ENCODE measurements at regions not wholly inside any gene's neighbourhood (a gene's known extent, or its start where the extent isn't known, plus 50 kb on each side); places are given as distances from the start of the nearest gene placed in this dataset.

- TF ChIP-seq ZBTB1 (CRISPR knock-in tag; IDR thresholded peaks at IDR 0.05; ENCODE audit: borderline replicate concordance) (no peak), ATF7-NPFF (CRISPR knock-in tag; IDR thresholded peaks at IDR 0.05; ENCODE audit: low read depth) (no peak), ZXDC (CRISPR knock-in tag; IDR thresholded peaks at IDR 0.05) (no peak), ZNF569 (CRISPR knock-in tag; IDR thresholded peaks at IDR 0.05; ENCODE audit: borderline replicate concordance) (no peak)
Observed at GRCh38 chrX:10073671-10074070, 83.1 kb upstream of the CLCN4 start (continued).

- no peaks in the 10 kb centered on the region for H3K9me3 ChIP-seq (ENCODE audit: low read length)
- no peak overlapping the region for H3K4me2 ChIP-seq (ENCODE audit: low read depth, low read length)
- 98% methylated on average over 8 of the region's 9 CpGs for WGBS (ENCODE audit: low lambda C conversion rate)
- CTCF ChIA-PET (ENCODE audit: low intra/inter-chr PET ratio, low total read pairs) = interaction anchor here (1.2 to 1.3 kb wide), 2 partner anchors 45 to 79 kb away, joined by 3 read pairs; no protein-coding TSS in a partner anchor
- no peak overlapping the region for H3K9ac ChIP-seq (ENCODE audit: insufficient read depth, low read depth, low read length)
- DNase-seq (ENCODE audit: low spot score) (no peak), FAIRE-seq (no peak), ATAC-seq (no peak)
- POLR2A ChIA-PET = no interaction called here
- no TSS peak for BruUV-seq (replicated peaks)
- H2AFZ ChIP-seq (ENCODE audit: low read length) = no peak overlapping the region
- H4K20me1 ChIP-seq (ENCODE audit: insufficient read depth, low read length) = no peaks in the 10 kb centered on the region
- H3K4me3 ChIP-seq (replicated peaks in 1 of 3; ENCODE audit: insufficient read depth in 1 of 3, low read depth in 2 of 3, low read length in 3 of 3) = no peak overlapping the region
- in situ Hi-C loops (cut with HindIII; ENCODE audit: extremely low pct_ligation_motif_present, low pct_unique_long_range_greater_than_20kb) = no loop called here
- intact Hi-C loops (cut with micrococcal nuclease; ENCODE audit: unreplicated experiment) = no loop called here
- H3K79me2 ChIP-seq (ENCODE audit: insufficient read depth, low read length) = no peaks in the 10 kb centered on the region
- peaks cover 31% of the 10 kb centered on the region for H3K4me1 ChIP-seq (ENCODE audit: insufficient read depth, low read length)
- H3K27ac ChIP-seq (ENCODE audit: extremely low read length, insufficient read depth, low read length) = no peak overlapping the region
- no peaks in the 10 kb centered on the region for H3K36me3 ChIP-seq (replicated peaks in 1 of 2; ENCODE audit: control insufficient read depth in 1 of 2, insufficient read depth in 2 of 2, low read length in 2 of 2)
- H3K27me3 ChIP-seq (ENCODE audit: control insufficient read depth in 1 of 2, insufficient read depth in 2 of 2, low read length in 2 of 2) = no peaks in the 10 kb centered on the region
- TF ChIP-seq, protein P1, sequence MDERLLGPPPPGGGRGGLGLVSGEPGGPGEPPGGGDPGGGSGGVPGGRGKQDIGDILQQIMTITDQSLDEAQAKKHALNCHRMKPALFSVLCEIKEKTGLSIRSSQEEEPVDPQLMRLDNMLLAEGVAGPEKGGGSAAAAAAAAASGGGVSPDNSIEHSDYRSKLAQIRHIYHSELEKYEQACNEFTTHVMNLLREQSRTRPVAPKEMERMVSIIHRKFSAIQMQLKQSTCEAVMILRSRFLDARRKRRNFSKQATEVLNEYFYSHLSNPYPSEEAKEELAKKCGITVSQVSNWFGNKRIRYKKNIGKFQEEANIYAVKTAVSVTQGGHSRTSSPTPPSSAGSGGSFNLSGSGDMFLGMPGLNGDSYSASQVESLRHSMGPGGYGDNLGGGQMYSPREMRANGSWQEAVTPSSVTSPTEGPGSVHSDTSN (CRISPR knock-in tag; IDR thresholded peaks at IDR 0.05) = no peak
- TF ChIP-seq ZNF329 (CRISPR knock-in tag; IDR thresholded peaks at IDR 0.05; ENCODE audit: low read depth) (no peak), GLI4 (CRISPR knock-in tag; IDR thresholded peaks at IDR 0.05; ENCODE audit: borderline replicate concordance) (no peak), ZNF567 (CRISPR knock-in tag; IDR thresholded peaks at IDR 0.05; ENCODE audit: borderline replicate concordance) (no peak), MEF2D (CRISPR knock-in tag; IDR thresholded peaks at IDR 0.05) (no peak), BHLHE40 (IDR thresholded peaks at IDR 0.05; ENCODE audit: low read length) (no peak), SYNCRIP (IDR thresholded peaks at IDR 0.05; ENCODE audit: insufficient read depth, low read depth, low read length) (no peak), NFATC3 (CRISPR knock-in tag; IDR thresholded peaks at IDR 0.05) (no peak), ZNF337 (CRISPR knock-in tag; IDR thresholded peaks at IDR 0.05; ENCODE audit: borderline replicate concordance, low read depth) (no peak), CSRNP2 (CRISPR knock-in tag; conservative IDR thresholded peaks at IDR 0.05; ENCODE audit: low read depth) (no peak), ZBTB49 (CRISPR knock-in tag; IDR thresholded peaks at IDR 0.05; ENCODE audit: borderline replicate concordance) (no peak)
Observed at GRCh38 chrX:10074241-10074941, 82.4 kb upstream of the CLCN4 start.
